ENCODE measurements at regions not wholly inside any gene's neighbourhood (a gene's known extent, or its start where the extent isn't known, plus 50 kb on each side); places are given as distances from the start of the nearest gene placed in this dataset.

- TF ChIP-seq, protein P1, sequence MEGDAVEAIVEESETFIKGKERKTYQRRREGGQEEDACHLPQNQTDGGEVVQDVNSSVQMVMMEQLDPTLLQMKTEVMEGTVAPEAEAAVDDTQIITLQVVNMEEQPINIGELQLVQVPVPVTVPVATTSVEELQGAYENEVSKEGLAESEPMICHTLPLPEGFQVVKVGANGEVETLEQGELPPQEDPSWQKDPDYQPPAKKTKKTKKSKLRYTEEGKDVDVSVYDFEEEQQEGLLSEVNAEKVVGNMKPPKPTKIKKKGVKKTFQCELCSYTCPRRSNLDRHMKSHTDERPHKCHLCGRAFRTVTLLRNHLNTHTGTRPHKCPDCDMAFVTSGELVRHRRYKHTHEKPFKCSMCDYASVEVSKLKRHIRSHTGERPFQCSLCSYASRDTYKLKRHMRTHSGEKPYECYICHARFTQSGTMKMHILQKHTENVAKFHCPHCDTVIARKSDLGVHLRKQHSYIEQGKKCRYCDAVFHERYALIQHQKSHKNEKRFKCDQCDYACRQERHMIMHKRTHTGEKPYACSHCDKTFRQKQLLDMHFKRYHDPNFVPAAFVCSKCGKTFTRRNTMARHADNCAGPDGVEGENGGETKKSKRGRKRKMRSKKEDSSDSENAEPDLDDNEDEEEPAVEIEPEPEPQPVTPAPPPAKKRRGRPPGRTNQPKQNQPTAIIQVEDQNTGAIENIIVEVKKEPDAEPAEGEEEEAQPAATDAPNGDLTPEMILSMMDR (IDR thresholded peaks at IDR 0.05) = no peak
- TF ChIP-seq POLR2A (IDR thresholded peaks at IDR 0.05) (no peak), POLR2AphosphoS5 (IDR thresholded peaks at IDR 0.05) (no peak)
Measured at GRCh38 chr20:4412216-4412615, 163.1 kb upstream of the ADRA1D start.
